Stimulated activated naive CD4-positive, alpha-beta T cell treated with Interleukin-2 at 50 U/mL for 16 hours (primary cell): ENCODE measurements at regions not wholly inside any gene's neighbourhood (a gene's known extent, or its start where the extent isn't known, plus 50 kb on each side); places are given as distances from the start of the nearest gene placed in this dataset.
A peak's percentile ranks its signal among the peaks of the same experiment; 100 is the strongest.
"Not testable (repeated sequence)": the region's sequence is repeated elsewhere in the genome, so short reads cannot be mapped to it uniquely, and the experiment has no call there.

ENCODE experiments used
- DNase-seq: peaks from one replicate; lab custom pipeline; 2025; lab: John Stamatoyannopoulos, UW

GRCh38 chr12:4191642-4192041 lies 81.9 kb upstream of the CCND2 start:
- DNase-seq, result no peak

GRCh38 chr12:4191149-4191548 lies 82.4 kb upstream of the CCND2 start:
- no peak for DNase-seq

- no peak for DNase-seq
Measured at GRCh38 chr12:4190366-4191063, 83.0 kb upstream of the CCND2 start.

- no peak for DNase-seq
Measured at GRCh38 chr12:4189721-4190120, 83.8 kb upstream of the CCND2 start.

- no peak for DNase-seq
Measured at GRCh38 chr12:4187916-4188315, 85.6 kb upstream of the CCND2 start.

- not testable (repeated sequence) for DNase-seq
Measured at GRCh38 chr12:4187315-4187714, 86.2 kb upstream of the CCND2 start.

GRCh38 chr12:4178424-4179170 lies 95.0 kb upstream of the CCND2 start:
- DNase-seq, result no peak

GRCh38 chr12:4177262-4177661 lies 96.3 kb upstream of the CCND2 start:
- no peak for DNase-seq

GRCh38 chr12:4176168-4176567 lies 97.4 kb upstream of the CCND2 start:
- no peak for DNase-seq

- DNase-seq, result no peak
Measured at GRCh38 chr12:4174417-4174816, 99.1 kb upstream of the CCND2 start.

- DNase-seq, result no peak
Measured at GRCh38 chr12:4172999-4173398, 100.6 kb upstream of the CCND2 start.

- no peak for DNase-seq
Measured at GRCh38 chr12:4171742-4172141, 101.8 kb upstream of the CCND2 start.

- DNase-seq, result no peak
Measured at GRCh38 chr12:4169959-4170358, 103.6 kb upstream of the CCND2 start.

- DNase-seq, result no peak
Measured at GRCh38 chr12:4169531-4169930, 104.0 kb upstream of the CCND2 start.

GRCh38 chr12:4168036-4168435 lies 105.5 kb upstream of the CCND2 start:
- DNase-seq, result no peak

GRCh38 chr12:4164559-4165558 lies 108.7 kb upstream of the CCND2 start:
- peak; percentile 46 for DNase-seq

GRCh38 chr12:4164188-4164558 lies 109.4 kb upstream of the CCND2 start:
- DNase-seq, result no peak

GRCh38 chr12:4161718-4162117 lies 111.8 kb upstream of the CCND2 start:
- DNase-seq, result no peak

GRCh38 chr12:4160314-4161040 lies 113.1 kb upstream of the CCND2 start:
- no peak for DNase-seq

GRCh38 chr12:4159851-4160250 lies 113.7 kb upstream of the CCND2 start:
- no peak for DNase-seq

GRCh38 chr12:4158306-4158705 lies 115.3 kb upstream of the CCND2 start:
- no peak for DNase-seq

- no peak for DNase-seq
Measured at GRCh38 chr12:4157122-4157521, 116.4 kb upstream of the CCND2 start.
